Transverse colon (tissue), 3 donors: ENCODE measurements at regions not wholly inside any gene's neighbourhood (a gene's known extent, or its start where the extent isn't known, plus 50 kb on each side); places are given as distances from the start of the nearest gene placed in this dataset.

Source experiments
- CTCF ChIP-seq, 5 experiments: fragments of 200-600 bp in 3 of 5; fragments of 450-650 bp in 2 of 5; sonication (generic) in 3 of 5; IDR thresholded peaks; 1 replicate in 2 of 5; 2 replicates in 3 of 5; pipeline ENCODE4 v1.5.1; 2016 to 2017; ENCODE audit warnings: antibody characterized with exemption in 5 of 5, inconsistent platforms in 3 of 5, mild to moderate bottlenecking in 2 of 5, moderate library complexity in 1 of 5
- EP300 ChIP-seq: sonication (generic); formaldehyde crosslinking; IDR thresholded peaks from one replicate; pipeline ENCODE4 v1.6.1; 2017; ENCODE audit warnings: antibody characterized with exemption, low read depth
- POLR2A ChIP-seq: fragments of 450-650 bp; IDR thresholded peaks from one replicate; pipeline ENCODE4 v1.6.1; 2016; ENCODE audit warnings: antibody characterized with exemption, mild to moderate bottlenecking, moderate library complexity

- TF ChIP-seq CTCF (IDR thresholded peaks at IDR 0.05) (no peak), EP300 (no peak), POLR2A (no peak)
These were observed 496.1 kb downstream of the NFIB start for GRCh38 chr9:13817754-13818278.
